Neural progenitor cell (in vitro differentiated cells): ENCODE measurements at regions not wholly inside any gene's neighbourhood (a gene's known extent, or its start where the extent isn't known, plus 50 kb on each side); places are given as distances from the start of the nearest gene placed in this dataset.

Source experiments
- DNase-seq: peaks from one replicate; pipeline ENCODE4 v3.0.0-alpha.2; 2016; ENCODE audit warnings: low spot score
- H2AFZ ChIP-seq: fragments of 200-600 bp; sonication (generic); replicated peaks from 2 replicates; pipeline ENCODE4 v1.6.1; 2016; ENCODE audit warnings: antibody characterized with exemption
- H3F3A ChIP-seq: fragments of 200-600 bp; sonication (generic); 2 replicates; pipeline ENCODE4 v1.6.1; 2016; ENCODE audit warnings: antibody characterized with exemption, low read depth
- H3K27ac ChIP-seq: fragments of 200-600 bp; sonication (generic); 2 replicates; pipeline ENCODE4 v1.5.1; 2016; ENCODE audit warnings: mild to moderate bottlenecking
- H3K27me3 ChIP-seq: fragments of 200-600 bp; sonication (generic); 2 replicates; pipeline ENCODE4 v1.6.1; 2016; ENCODE audit warnings: mild to moderate bottlenecking, moderate library complexity
- H3K36me3 ChIP-seq: fragments of 200-600 bp; sonication (generic); 2 replicates; pipeline ENCODE4 v1.5.1; 2016
- H3K4me1 ChIP-seq: fragments of 200-600 bp; sonication (generic); 2 replicates; pipeline ENCODE4 v1.6.1; 2016; ENCODE audit warnings: mixed run types
- H3K4me2 ChIP-seq: fragments of 200-600 bp; sonication (generic); 2 replicates; pipeline ENCODE4 v1.6.1; 2016
- H3K4me3 ChIP-seq: fragments of 200-600 bp; sonication (generic); 2 replicates; pipeline ENCODE4 v1.5.1; 2016
- H3K79me2 ChIP-seq: fragments of 200-600 bp; sonication (generic); 2 replicates; pipeline ENCODE4 v1.6.1; 2016; ENCODE audit warnings: low read depth
- H3K9ac ChIP-seq: fragments of 200-600 bp; sonication (generic); 2 replicates; pipeline ENCODE4 v1.6.1; 2016
- H3K9me3 ChIP-seq: fragments of 200-600 bp; sonication (generic); 2 replicates; pipeline ENCODE4 v1.5.1; 2016; ENCODE audit warnings: low read depth
- H4K20me1 ChIP-seq: fragments of 200-600 bp; sonication (generic); 2 replicates; pipeline ENCODE4 v1.6.1; 2016; ENCODE audit warnings: low read depth
- H3K27ac Mint-ChIP-seq: 3 replicates; pipeline ENCODE4 v1.8.0; 2021; ENCODE audit warnings: mixed read lengths
- H3K27me3 Mint-ChIP-seq: 2 replicates; pipeline ENCODE4 v1.8.0; 2022; ENCODE audit warnings: low read depth, mild to moderate bottlenecking, inconsistent platforms, moderate library complexity, mixed read lengths; ENCODE audit not compliant: insufficient read depth
- H3K36me3 Mint-ChIP-seq: 3 replicates; pipeline ENCODE4 v1.8.0; 2021; ENCODE audit warnings: mixed read lengths
- H3K4me1 Mint-ChIP-seq: 3 replicates; pipeline ENCODE4 v1.8.0; 2021; ENCODE audit warnings: mixed read lengths
- H3K4me3 Mint-ChIP-seq: 3 replicates; pipeline ENCODE4 v1.8.0; 2021; ENCODE audit warnings: mild to moderate bottlenecking, moderate library complexity, mixed read lengths
- H3K9me3 Mint-ChIP-seq: 3 replicates; pipeline ENCODE4 v1.8.0; 2020; ENCODE audit warnings: mixed read lengths
- EZH2 ChIP-seq: fragments of 200-600 bp; sonication (generic); IDR thresholded peaks from 2 replicates; pipeline ENCODE4 v1.6.1; 2017; ENCODE audit warnings: antibody characterized with exemption, mild to moderate bottlenecking, moderate library complexity
- EZH2phosphoT487 ChIP-seq: fragments of 200-600 bp; sonication (generic); IDR thresholded peaks from 2 replicates; pipeline ENCODE4 v1.6.1; 2017; ENCODE audit warnings: antibody characterized with exemption
- TF ChIP-seq, protein P1 (sequence below): fragments of 200-600 bp; sonication (generic); IDR thresholded peaks from 2 replicates; pipeline ENCODE4 v1.5.1; 2017; ENCODE audit warnings: antibody characterized with exemption, mild to moderate bottlenecking

DNA sequence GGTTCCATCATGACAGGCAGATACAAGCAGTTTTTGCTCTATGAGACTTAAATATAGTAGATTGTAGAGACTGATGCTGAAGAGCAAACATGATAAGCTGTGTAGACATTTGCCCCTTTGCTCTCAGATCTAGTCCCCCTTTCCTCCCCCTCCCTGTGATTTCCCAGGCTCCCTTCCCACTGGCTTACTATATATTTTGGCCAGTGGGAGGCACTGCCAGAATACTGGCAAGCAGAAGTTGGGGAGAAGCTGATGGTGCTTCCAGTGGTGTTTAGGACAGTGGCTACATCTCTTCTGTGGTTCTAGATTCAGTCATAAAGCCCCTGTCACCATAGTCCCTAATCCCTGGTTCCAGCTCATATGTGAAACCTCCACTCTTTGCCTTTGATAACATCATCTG, 156.1 kb upstream of the STEAP4 start:
- Mint-ChIP-seq H3K27me3 (peaks cover 5% of the 10 kb centered on the region), H3K4me1 (peaks cover 7% of the 10 kb centered on the region), H3K9me3 (no peaks in the 10 kb centered on the region), H3K4me3 (no peak overlapping the region), H3K36me3 (no peaks in the 10 kb centered on the region), H3K27ac (no peak overlapping the region)
- no peak for DNase-seq
- Histone ChIP-seq H3K27me3 (no peaks in the 10 kb centered on the region), H3K36me3 (no peaks in the 10 kb centered on the region), H3F3A (no peaks in the 10 kb centered on the region), H3K4me2 (no peak overlapping the region), H4K20me1 (no peaks in the 10 kb centered on the region), H3K9me3 (no peaks in the 10 kb centered on the region), H3K4me3 (no peak overlapping the region), H3K4me1 (no peaks in the 10 kb centered on the region), H3K9ac (no peak overlapping the region), H3K79me2 (no peaks in the 10 kb centered on the region), H3K27ac (no peak overlapping the region), H2AFZ (no peak overlapping the region)
- TF ChIP-seq EZH2 (no peak), EZH2phosphoT487 (no peak)
- TF ChIP-seq, protein P1, sequence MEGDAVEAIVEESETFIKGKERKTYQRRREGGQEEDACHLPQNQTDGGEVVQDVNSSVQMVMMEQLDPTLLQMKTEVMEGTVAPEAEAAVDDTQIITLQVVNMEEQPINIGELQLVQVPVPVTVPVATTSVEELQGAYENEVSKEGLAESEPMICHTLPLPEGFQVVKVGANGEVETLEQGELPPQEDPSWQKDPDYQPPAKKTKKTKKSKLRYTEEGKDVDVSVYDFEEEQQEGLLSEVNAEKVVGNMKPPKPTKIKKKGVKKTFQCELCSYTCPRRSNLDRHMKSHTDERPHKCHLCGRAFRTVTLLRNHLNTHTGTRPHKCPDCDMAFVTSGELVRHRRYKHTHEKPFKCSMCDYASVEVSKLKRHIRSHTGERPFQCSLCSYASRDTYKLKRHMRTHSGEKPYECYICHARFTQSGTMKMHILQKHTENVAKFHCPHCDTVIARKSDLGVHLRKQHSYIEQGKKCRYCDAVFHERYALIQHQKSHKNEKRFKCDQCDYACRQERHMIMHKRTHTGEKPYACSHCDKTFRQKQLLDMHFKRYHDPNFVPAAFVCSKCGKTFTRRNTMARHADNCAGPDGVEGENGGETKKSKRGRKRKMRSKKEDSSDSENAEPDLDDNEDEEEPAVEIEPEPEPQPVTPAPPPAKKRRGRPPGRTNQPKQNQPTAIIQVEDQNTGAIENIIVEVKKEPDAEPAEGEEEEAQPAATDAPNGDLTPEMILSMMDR, result no peak

DNA sequence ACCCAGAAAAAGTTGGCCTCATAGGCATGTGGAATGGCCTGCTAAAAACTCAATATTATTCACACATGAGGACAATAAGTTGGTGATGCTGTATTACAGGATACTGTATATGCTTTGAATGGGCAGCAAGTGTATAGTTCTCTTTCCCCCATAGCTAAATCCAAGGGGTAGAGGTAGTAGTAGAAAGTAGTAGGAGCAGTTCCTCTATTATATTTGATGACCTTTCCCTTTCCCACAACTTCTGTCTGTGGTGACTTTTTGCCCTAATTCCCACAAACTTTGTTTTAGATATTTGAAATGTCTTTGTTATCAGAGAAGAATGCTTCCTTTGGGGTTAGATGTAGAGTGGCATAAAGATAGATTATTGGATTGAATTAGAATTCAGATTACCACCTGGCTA, 154.0 kb upstream of the STEAP4 start:
- Histone ChIP-seq H3K27me3 (no peaks in the 10 kb centered on the region), H3K9me3 (no peaks in the 10 kb centered on the region), H3K9ac (no peak overlapping the region), H3K4me1 (no peaks in the 10 kb centered on the region), H3K4me3 (no peak overlapping the region), H3F3A (no peaks in the 10 kb centered on the region), H3K79me2 (no peaks in the 10 kb centered on the region), H3K4me2 (no peak overlapping the region), H3K36me3 (no peaks in the 10 kb centered on the region), H3K27ac (no peak overlapping the region), H4K20me1 (no peaks in the 10 kb centered on the region), H2AFZ (no peak overlapping the region)
- TF ChIP-seq EZH2phosphoT487, result no peak
- TF ChIP-seq, protein P1, result no peak
- no peak for TF ChIP-seq EZH2
- Mint-ChIP-seq H3K36me3 (no peaks in the 10 kb centered on the region), H3K27ac (no peak overlapping the region), H3K4me3 (no peak overlapping the region), H3K27me3 (peaks cover 2% of the 10 kb centered on the region), H3K4me1 (no peaks in the 10 kb centered on the region), H3K9me3 (no peaks in the 10 kb centered on the region)
- DNase-seq, result no peak

DNA sequence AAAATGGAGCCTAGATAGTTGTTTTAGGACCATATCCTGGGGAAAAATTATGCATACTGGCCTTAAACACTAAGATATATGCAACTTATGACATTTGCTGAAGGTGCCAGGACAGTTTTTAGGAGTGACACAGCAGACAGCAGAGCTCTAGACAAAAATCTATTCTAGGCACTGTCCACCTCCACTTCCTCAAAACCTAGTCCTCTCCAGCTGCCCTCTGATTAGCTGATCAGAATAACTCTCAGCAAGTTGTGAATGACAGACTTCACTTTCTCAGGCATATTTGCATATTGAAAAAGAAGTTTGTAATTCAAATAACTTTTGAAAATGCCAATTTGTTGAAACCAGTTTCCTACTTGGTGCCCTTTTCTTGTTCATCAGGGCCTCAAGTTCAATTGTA, 152.3 kb upstream of the STEAP4 start:
- Histone ChIP-seq H3K27me3 (no peaks in the 10 kb centered on the region), H4K20me1 (no peaks in the 10 kb centered on the region), H2AFZ (no peak overlapping the region), H3K4me3 (no peak overlapping the region), H3K27ac (no peak overlapping the region), H3F3A (no peaks in the 10 kb centered on the region), H3K79me2 (no peaks in the 10 kb centered on the region), H3K4me1 (no peaks in the 10 kb centered on the region), H3K4me2 (no peak overlapping the region), H3K9ac (no peak overlapping the region), H3K36me3 (no peaks in the 10 kb centered on the region), H3K9me3 (no peaks in the 10 kb centered on the region)
- no peaks in the 10 kb centered on the region for H3K36me3 Mint-ChIP-seq
- H3K27me3 Mint-ChIP-seq, result peaks cover 2% of the 10 kb centered on the region
- no peak for DNase-seq
- H3K4me3 Mint-ChIP-seq, result no peak overlapping the region
- no peaks in the 10 kb centered on the region for H3K4me1 Mint-ChIP-seq
- no peak overlapping the region for H3K27ac Mint-ChIP-seq
- no peak for TF ChIP-seq EZH2phosphoT487
- TF ChIP-seq, protein P1, result no peak
- no peak for TF ChIP-seq EZH2
- H3K9me3 Mint-ChIP-seq, result no peaks in the 10 kb centered on the region

DNA sequence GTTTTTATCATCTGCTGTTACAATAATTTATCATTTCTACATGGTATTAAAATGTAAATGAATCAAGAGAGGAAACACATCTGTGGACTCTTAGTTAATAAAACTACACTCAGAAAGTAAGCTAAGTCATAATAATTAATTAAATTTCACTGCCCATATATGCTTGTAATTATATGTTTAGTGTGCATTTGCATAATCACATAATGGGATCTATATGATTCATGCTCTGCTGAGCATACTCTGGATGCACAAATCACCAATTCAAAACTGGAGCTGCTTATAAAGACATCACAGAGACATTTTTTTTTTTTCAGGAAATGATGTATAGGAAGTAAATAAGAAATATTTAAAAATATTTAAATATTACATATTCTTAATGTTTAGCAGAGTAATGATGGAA, 151.6 kb upstream of the STEAP4 start:
- Mint-ChIP-seq H3K27me3 (peaks cover 2% of the 10 kb centered on the region), H3K36me3 (no peaks in the 10 kb centered on the region), H3K27ac (no peak overlapping the region), H3K9me3 (no peaks in the 10 kb centered on the region), H3K4me1 (no peaks in the 10 kb centered on the region), H3K4me3 (no peak overlapping the region)
- no peak for TF ChIP-seq EZH2
- no peak for TF ChIP-seq EZH2phosphoT487
- TF ChIP-seq, protein P1, result no peak
- no peak overlapping the region for H2AFZ ChIP-seq
- no peaks in the 10 kb centered on the region for H3K79me2 ChIP-seq
- DNase-seq, result no peak
- H4K20me1 ChIP-seq, result no peaks in the 10 kb centered on the region
- H3K36me3 ChIP-seq, result no peaks in the 10 kb centered on the region
- H3K4me3 ChIP-seq, result no peak overlapping the region
- no peak overlapping the region for H3K27ac ChIP-seq
- no peaks in the 10 kb centered on the region for H3K9me3 ChIP-seq
- H3K4me2 ChIP-seq, result no peak overlapping the region
- no peaks in the 10 kb centered on the region for H3K27me3 ChIP-seq
- no peak overlapping the region for H3K9ac ChIP-seq
- no peaks in the 10 kb centered on the region for H3K4me1 ChIP-seq
- H3F3A ChIP-seq, result no peaks in the 10 kb centered on the region
